Tibial nerve (tissue), 4 donors: ENCODE measurements at regions not wholly inside any gene's neighbourhood (a gene's known extent, or its start where the extent isn't known, plus 50 kb on each side); places are given as distances from the start of the nearest gene placed in this dataset.

Experiments used
- DNase-seq, 2 donors: peaks; one replicate each; pipeline ENCODE4 v3.0.0-alpha.2; 2019; ENCODE audit warnings: low spot score in 2 of 2
- H3K27ac ChIP-seq, 4 donors: fragments of 200-600 bp; sonication (generic) in 3 of 4; one replicate each; pipeline ENCODE4 v1.5.1; 2017 to 2019; ENCODE audit warnings: mild to moderate bottlenecking in 1 of 4
- H3K27me3 ChIP-seq, 2 donors: fragments of 200-600 bp; sonication (generic) in 1 of 2; one replicate each; pipeline versions ENCODE4 v1.5.1 to v1.6.0; 2017 to 2019
- H3K36me3 ChIP-seq, 3 donors: fragments of 200-600 bp; sonication (generic); one replicate each; pipeline ENCODE4 v1.5.1; 2018 to 2019
- H3K4me1 ChIP-seq, 4 donors: fragments of 200-600 bp; sonication (generic) in 3 of 4; one replicate each; pipeline ENCODE4 v1.5.1; 2017 to 2019
- H3K4me3 ChIP-seq, 4 donors: fragments of 200-600 bp; sonication (generic) in 3 of 4; one replicate each; pipeline ENCODE4 v1.5.1; 2017 to 2019; ENCODE audit warnings: mild to moderate bottlenecking in 1 of 4, moderate library complexity in 1 of 4
- H3K9me3 ChIP-seq, 4 donors: fragments of 200-600 bp; sonication (generic) in 3 of 4; one replicate each; pipeline ENCODE4 v1.5.1; 2017 to 2019
- CTCF ChIP-seq, 5 experiments: fragments of 200-600 bp in 3 of 5; fragments of 450-650 bp in 2 of 5; sonication (generic) in 3 of 5; IDR thresholded peaks; one replicate each; pipeline ENCODE4 v1.5.1; 2016 to 2019; ENCODE audit warnings: antibody characterized with exemption in 5 of 5, mild to moderate bottlenecking in 3 of 5, moderate library complexity in 2 of 5
- EP300 ChIP-seq, 2 donors: sonication (generic); formaldehyde crosslinking; IDR thresholded peaks; one replicate each; pipeline ENCODE4 v1.6.1; 2017; ENCODE audit warnings: antibody characterized with exemption in 2 of 2, mild to moderate bottlenecking in 1 of 2
- POLR2A ChIP-seq, 2 donors: fragments of 450-650 bp; IDR thresholded peaks; one replicate each; pipeline ENCODE4 v1.6.1; 2017; ENCODE audit warnings: antibody characterized with exemption in 2 of 2, mild to moderate bottlenecking in 2 of 2, moderate library complexity in 2 of 2
- WGBS, 2 donors: methylation state at CpG; one replicate each; pipeline ENCODE4 v1.1.5; 2018; 5-methylcytosine and 5-hydroxymethylcytosine counted together

- DNase-seq: no peak
- 24 to 42% methylated on average over 3 of the region's 3 CpGs for WGBS, 2 donors
- Histone ChIP-seq H3K27ac (no peak overlapping the region), H3K4me1 (no peaks in the 10 kb centered on the region), H3K4me3 (no peak overlapping the region), H3K9me3 (no peaks in the 10 kb centered on the region), H3K36me3 (no peaks in the 10 kb centered on the region), H3K27me3 (no peaks in the 10 kb centered on the region)
- TF ChIP-seq CTCF (IDR thresholded peaks at IDR 0.05): no peak
- no peak for TF ChIP-seq EP300 (IDR thresholded peaks at IDR 0.05)
- TF ChIP-seq POLR2A (IDR thresholded peaks at IDR 0.05): no peak
These were observed 72.5 kb upstream of the PARP11 start for GRCh38 chr12:3945671-3946070.

DNA sequence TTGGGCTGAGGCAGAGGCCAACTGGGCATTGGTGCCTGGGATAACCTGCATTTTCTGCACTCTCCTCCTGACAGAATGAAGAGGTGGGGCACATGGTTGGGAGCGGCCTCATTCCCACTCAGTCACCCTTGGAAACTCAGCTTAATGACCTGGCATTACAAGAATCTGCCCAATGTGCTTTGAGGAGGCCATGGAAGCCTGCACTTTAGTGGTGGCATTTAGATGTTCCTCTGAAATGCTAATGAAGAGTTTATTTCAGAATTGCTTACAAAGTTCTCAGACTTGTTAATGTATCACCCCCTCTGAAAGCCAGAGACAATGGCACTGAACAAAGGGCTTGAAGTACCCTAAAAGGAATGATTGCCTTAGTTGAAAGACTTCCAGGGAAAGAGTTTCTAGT, 71.4 kb upstream of the PARP11 start:
- Histone ChIP-seq H3K36me3 (no peaks in the 10 kb centered on the region), H3K27ac (no peak overlapping the region), H3K4me3 (no peak overlapping the region), H3K4me1 (no peaks in the 10 kb centered on the region), H3K27me3 (no peaks in the 10 kb centered on the region), H3K9me3 (no peaks in the 10 kb centered on the region)
- TF ChIP-seq EP300 (IDR thresholded peaks at IDR 0.05) (no peak), CTCF (IDR thresholded peaks at IDR 0.05) (no peak), POLR2A (IDR thresholded peaks at IDR 0.05) (no peak)
- DNase-seq: no peak
- WGBS, 2 donors: 50 to 60% methylated on average over 1 of the region's 1 CpG

DNA sequence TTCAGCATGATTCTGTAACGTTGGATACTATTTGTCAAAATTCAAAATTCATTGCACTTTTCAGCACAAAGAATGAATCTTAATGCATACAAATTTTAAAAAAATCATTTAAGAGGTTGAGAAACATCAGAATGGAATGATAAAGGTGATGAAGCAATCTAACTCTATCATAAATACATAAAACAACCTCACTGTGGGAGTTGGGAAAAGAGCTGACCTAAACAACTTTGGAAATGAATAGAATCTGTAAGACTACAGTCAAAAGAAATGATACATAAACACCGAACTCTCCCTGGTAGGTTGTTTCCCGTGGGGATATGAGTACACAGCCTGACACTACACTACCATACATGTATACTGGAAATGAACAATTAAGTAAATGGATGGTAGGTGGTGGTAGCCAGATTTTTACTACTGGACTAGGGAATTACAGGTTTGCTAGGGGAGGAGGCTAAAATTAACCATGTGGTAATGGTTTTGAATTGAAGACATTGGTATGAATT, 64.9 kb upstream of the PARP11 start:
- DNase-seq: no peak
- TF ChIP-seq EP300 (IDR thresholded peaks at IDR 0.05) (no peak), CTCF (IDR thresholded peaks at IDR 0.05) (no peak), POLR2A (IDR thresholded peaks at IDR 0.05) (no peak)
- H3K27me3 ChIP-seq: no peaks in the 10 kb centered on the region
- H3K4me1 ChIP-seq: no peaks in the 10 kb centered on the region
- H3K27ac ChIP-seq: no peak overlapping the region
- WGBS, 2 donors: 66 to 80% methylated on average over 3 of the region's 3 CpGs
- no peaks in the 10 kb centered on the region for H3K36me3 ChIP-seq
- H3K9me3 ChIP-seq: no peaks in the 10 kb centered on the region
- H3K4me3 ChIP-seq: no peak overlapping the region

GRCh38 chr12:3935078-3935477, 61.9 kb upstream of the PARP11 start:
- Histone ChIP-seq H3K27me3 (peaks cover 0 to 14% of the 10 kb centered on the region in 2 donors), H3K36me3 (no peaks in the 10 kb centered on the region), H3K9me3 (no peaks in the 10 kb centered on the region), H3K4me3 (no peak overlapping the region), H3K27ac (no peak overlapping the region), H3K4me1 (no peaks in the 10 kb centered on the region)
- WGBS, 2 donors: 75 to 77% methylated on average over 5 of the region's 5 CpGs
- TF ChIP-seq EP300 (IDR thresholded peaks at IDR 0.05) (no peak), POLR2A (IDR thresholded peaks at IDR 0.05) (no peak), CTCF (IDR thresholded peaks at IDR 0.05) (no peak)
- no peak for DNase-seq

GRCh38 chr12:3933819-3934192, 60.6 kb upstream of the PARP11 start:
- no peak for TF ChIP-seq EP300 (IDR thresholded peaks at IDR 0.05)
- TF ChIP-seq CTCF (IDR thresholded peaks at IDR 0.05): no peak
- TF ChIP-seq POLR2A (IDR thresholded peaks at IDR 0.05): no peak
- Histone ChIP-seq H3K27me3 (peaks cover 0 to 15% of the 10 kb centered on the region in 2 donors), H3K4me1 (peaks cover 0 to 4% (median 0%) of the 10 kb centered on the region in 4 donors), H3K4me3 (no peak overlapping the region), H3K27ac (no peak overlapping the region), H3K9me3 (no peaks in the 10 kb centered on the region), H3K36me3 (no peaks in the 10 kb centered on the region)
- DNase-seq: no peak
- WGBS, 2 donors: 79 to 83% methylated on average over 1 of the region's 1 CpG
